Activated CD8-positive, alpha-beta memory T cell treated with anti-CD3 and anti-CD28 coated beads, Interleukin-2, amount 50 U/mL, for 48 hours (primary cell): ENCODE measurements at regions not wholly inside any gene's neighbourhood (a gene's known extent, or its start where the extent isn't known, plus 50 kb on each side); places are given as distances from the start of the nearest gene placed in this dataset.

Experiments
- DNase-seq: peaks from one replicate; pipeline ENCODE4 v3.0.0-alpha.2; 2020

- no peak for DNase-seq
These were observed 156.2 kb upstream of the SEMA6D start for GRCh38 chr15:47561102-47561501.

DNA sequence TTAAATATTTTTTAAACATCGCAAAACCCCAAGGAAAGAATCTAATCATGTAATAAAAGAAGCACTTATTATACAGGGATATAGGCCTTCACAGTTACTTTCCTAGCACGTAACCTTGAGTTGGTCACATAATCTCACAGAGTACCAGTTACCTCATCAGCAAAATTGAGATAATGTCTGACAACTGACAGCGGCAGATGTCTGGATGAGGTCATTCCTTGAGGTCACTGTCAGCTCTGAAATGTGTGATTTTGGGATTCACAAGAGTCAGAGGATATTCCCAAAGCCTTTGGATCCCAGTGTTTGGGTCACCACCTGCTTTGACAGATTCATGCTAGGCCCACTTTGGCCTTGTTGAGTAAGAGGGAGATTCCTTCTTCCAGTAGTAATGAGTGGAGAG is 151.4 kb upstream of the SEMA6D start:
- no peak for DNase-seq

GRCh38 chr15:47566610-47567009 is 150.7 kb upstream of the SEMA6D start:
- DNase-seq = no peak

- no peak for DNase-seq
These were observed 149.3 kb upstream of the SEMA6D start for GRCh38 chr15:47568030-47568429.

- DNase-seq = no peak
These were observed 147.3 kb upstream of the SEMA6D start for GRCh38 chr15:47570044-47570443.

GRCh38 chr15:47570451-47570850 is 146.9 kb upstream of the SEMA6D start:
- DNase-seq = no peak

DNA sequence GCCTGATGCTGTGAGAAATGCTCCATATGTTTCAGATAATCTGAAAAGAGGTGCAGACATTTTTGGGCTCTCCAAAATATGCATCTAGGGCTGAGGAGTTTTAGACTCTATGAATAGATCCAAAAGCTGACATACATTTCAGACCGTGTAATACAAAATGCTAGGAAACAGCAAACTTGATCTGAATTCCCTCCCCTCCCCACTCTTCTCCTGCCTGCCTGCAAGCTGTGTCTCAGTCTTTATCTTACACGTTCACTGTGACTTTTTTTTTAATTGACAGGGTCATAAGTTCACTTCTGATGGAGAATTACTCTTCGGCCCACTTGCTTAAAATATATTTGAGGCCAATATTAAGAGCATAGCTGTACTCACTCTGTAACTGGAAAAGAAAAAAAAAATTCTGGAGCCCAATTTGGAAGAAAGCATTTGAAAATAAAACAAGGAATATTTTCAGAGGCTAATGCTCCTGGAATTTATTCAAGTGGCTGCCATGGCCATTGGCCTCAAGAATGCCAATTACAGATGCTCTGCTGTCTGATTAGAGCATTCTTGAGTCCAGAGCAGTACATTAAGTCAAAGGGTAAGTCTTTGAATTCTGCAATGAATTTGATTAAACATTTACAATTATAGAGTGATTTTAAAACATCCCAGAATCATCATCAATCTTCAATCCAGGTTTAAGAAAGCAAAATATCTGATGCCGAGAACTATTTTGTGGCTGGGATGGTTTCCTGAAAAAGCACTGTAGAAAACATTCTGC is 146.2 kb upstream of the SEMA6D start:
- no peak for DNase-seq

- no peak for DNase-seq
These were observed 143.6 kb upstream of the SEMA6D start for GRCh38 chr15:47573673-47574072.

GRCh38 chr15:47577000-47577399 is 140.3 kb upstream of the SEMA6D start:
- no peak for DNase-seq

- no peak for DNase-seq
These were observed 139.8 kb upstream of the SEMA6D start for GRCh38 chr15:47577461-47577860.

GRCh38 chr15:47582233-47582632 is 135.1 kb upstream of the SEMA6D start:
- no peak for DNase-seq

- no peak for DNase-seq
These were observed 133.0 kb upstream of the SEMA6D start for GRCh38 chr15:47584316-47584715.

DNA sequence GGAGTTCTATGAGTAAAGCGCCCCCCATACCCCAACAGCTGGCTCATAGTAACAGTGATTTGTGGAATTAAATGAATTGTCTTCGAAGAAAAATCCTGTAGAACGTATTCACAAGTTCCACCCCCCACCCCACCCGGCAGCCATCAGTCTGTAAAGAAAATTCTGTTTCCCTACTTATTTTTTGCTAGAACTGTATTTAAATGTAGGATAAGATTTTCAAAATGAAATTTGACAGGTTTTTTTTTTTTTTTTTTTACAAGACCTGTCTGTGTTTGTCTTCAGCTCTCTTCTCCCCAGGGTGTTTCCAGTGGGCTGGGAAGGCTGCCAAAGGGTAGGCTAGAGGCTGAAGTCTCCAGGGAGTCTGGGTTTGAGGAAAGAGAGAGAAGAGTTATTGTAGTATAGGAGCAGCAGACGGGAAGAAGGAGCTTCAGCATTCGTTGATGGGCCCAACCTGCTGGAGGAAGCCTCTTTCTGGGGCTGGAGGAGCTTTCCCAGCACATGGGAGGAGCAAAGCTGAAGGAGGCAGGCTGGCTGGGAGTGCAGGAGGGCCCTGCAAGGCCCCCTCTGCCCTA is 130.6 kb upstream of the SEMA6D start:
- DNase-seq = no peak

GRCh38 chr15:47587940-47588802 is 129.1 kb upstream of the SEMA6D start:
- no peak for DNase-seq

GRCh38 chr15:47588958-47589357 is 128.3 kb upstream of the SEMA6D start:
- DNase-seq = no peak

DNA sequence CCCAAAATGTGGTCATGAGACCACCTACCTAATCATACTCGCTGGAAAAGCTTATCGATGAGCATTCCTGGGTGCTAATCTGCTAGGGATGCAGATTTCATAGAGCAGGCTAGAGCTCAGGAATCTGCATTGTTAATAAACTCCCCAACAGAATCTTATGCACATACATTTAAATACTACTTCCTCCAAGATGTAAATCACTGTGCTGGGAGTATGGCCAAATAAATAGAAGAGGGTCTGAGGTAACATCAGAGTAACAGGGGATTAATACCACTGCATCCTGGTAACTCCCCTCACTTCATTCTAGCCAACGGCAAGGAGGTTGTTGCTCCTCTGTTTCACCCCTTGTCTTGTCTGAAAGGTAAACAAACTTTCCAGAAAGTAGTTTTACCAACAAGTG is 118.3 kb upstream of the SEMA6D start:
- no peak for DNase-seq

- no peak for DNase-seq
These were observed 117.5 kb upstream of the SEMA6D start for GRCh38 chr15:47599806-47600205.

DNA sequence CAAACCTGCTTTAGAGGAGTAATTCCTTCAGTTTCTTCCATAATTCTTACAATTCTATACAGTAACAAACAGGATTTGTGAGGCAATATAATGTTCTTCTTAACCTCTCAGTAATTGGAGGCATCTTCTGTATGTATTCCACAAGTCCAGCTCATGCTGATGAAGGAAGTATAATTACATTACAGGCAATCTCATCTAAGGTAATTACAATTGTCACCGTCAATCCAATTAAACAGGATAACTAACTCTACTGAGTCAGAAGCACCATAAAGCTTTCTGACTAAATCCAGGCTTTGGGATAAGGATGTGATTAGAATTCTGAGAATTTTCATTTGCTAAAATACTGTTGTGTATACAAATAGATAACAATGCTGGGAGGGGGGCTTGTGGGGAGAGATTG is 115.2 kb upstream of the SEMA6D start:
- DNase-seq = no peak

DNA sequence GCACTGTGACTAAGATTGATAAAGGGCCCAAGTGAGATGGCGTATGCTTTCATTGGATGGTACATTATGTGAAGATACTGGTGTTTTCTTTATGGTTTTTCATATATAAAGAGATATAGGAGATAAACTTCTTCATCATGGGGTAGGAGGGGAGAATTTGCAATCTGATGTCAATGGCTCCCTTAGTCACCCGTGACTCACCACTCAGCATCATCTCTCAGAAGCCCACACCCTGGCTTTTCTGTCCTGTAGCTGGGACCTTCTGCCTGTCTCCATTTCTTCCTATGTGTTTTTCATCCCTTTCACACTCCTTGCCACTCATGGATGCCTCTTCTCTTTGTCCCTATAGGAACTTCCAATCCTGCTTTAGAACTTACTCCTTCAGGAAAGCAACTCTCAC is 114.3 kb upstream of the SEMA6D start:
- no peak for DNase-seq

DNA sequence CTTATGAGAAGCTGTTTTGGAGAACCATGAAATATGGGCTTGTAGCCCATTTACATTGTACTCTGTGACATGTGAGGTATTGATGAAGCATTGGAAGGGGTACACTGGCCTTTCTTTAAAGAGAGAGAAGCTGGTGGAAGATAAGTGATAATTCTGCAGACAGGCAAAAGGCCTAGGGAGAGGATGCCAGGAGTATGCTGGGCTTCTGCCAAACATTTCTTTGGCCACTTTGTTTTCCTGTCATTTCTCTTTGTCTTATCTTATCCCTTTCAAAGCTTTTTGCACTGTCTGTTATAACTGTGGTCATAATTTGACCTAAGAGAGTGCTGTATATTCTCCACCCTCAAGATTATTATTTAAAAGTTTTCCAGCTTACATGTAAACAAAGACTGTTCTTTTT is 109.6 kb upstream of the SEMA6D start:
- no peak for DNase-seq

GRCh38 chr15:47609693-47610092 is 107.6 kb upstream of the SEMA6D start:
- no peak for DNase-seq

DNA sequence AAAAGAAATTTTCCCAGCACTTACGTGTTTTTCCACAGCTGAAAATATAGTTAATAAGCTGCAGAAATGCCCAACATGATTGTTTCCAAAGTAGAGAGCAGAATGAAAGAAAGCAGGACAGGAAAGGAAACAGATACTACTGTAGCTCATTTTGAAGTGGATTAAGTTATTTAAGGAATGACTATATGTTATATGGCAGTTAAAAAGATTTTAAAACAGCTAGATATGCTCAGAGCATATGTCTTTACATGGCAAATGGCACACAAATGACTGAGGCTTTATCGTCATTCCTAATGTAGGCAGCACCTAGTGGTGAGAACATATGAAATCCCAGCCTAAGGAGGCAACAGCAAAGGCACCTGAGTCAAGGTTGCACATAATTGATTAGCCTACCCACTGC is 106.6 kb upstream of the SEMA6D start:
- no peak for DNase-seq

DNA sequence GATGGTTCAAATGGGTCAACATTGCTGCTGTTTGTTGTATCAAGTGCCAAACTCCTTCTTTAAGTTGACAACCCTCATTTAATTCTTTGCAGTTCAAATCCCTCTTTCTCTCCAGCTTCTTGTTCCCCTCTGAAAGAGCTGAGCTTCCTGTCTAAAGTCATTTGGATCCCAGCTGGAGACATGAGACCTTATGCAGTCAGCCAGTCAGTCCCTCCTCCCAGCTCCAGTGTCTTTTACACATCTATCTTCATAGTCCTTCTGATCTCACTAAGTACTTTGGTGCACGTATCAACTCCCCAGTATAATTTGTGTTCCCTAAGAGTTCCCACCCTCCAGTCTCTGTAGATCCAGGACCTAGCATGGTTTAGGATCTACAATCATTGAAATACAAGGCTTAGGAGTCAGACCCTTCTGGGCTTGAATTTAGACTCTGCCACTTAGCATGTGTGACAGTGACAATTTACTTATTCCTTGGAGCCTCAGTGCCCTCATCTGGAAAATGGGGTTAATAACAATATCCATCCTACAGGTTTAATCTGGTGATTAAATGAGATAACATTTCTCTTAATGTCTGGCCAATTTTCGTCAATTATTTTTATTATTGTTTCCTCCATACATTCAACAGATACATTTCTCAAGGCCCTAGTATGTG is 102.8 kb upstream of the SEMA6D start:
- no peak for DNase-seq

DNA sequence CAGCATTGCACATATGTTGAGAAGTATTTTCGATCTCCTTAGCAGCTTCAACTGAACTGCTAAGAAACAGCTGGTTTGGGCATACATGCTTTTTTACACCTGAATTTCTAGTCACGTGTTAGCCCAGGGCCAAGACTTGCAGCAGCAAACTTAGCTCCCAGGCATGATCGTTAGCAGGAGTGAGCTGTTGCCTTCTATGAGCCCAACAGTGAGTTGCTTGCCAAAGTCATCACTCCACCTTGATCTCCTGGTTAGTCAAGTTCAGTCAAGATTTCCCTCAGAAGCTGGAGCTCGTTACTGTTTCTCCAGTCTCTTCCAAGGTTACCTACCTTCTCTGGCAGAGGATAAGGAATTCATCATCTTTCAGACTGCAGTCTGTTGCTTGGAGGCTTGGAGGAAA is 100.4 kb upstream of the SEMA6D start:
- DNase-seq = no peak
